Ishikawa (cell line): ENCODE measurements at regions not wholly inside any gene's neighbourhood (a gene's known extent, or its start where the extent isn't known, plus 50 kb on each side); places are given as distances from the start of the nearest gene placed in this dataset.

Experiments
- CEBPB ChIP-seq: IDR thresholded peaks from 2 replicates; pipeline ENCODE4 v1.6.1; 2012
- CREB1 ChIP-seq: IDR thresholded peaks from 2 replicates; pipeline ENCODE4 v1.6.1; 2012; ENCODE audit warnings: low read depth
- EGR1 ChIP-seq: IDR thresholded peaks from 2 replicates; pipeline ENCODE4 v1.6.1; 2012
- EP300 ChIP-seq: IDR thresholded peaks from 2 replicates; pipeline ENCODE4 v1.6.1; 2012; ENCODE audit warnings: borderline replicate concordance
- FOXM1 ChIP-seq: IDR thresholded peaks from 2 replicates; pipeline ENCODE4 v1.6.1; 2012; ENCODE audit warnings: low read depth, borderline replicate concordance
- MAX ChIP-seq: IDR thresholded peaks from 2 replicates; pipeline ENCODE4 v1.6.1; 2012
- NFIC ChIP-seq: IDR thresholded peaks from 2 replicates; pipeline ENCODE4 v1.6.1; 2012
- REST ChIP-seq: IDR thresholded peaks from 2 replicates; pipeline ENCODE4 v1.6.1; 2012; ENCODE audit warnings: low read depth, mild to moderate bottlenecking
- TCF12 ChIP-seq: IDR thresholded peaks from 2 replicates; pipeline ENCODE4 v1.6.1; 2012; ENCODE audit warnings: low read depth
- TEAD4 ChIP-seq: IDR thresholded peaks from 2 replicates; pipeline ENCODE4 v1.6.1; 2012
- USF1 ChIP-seq: IDR thresholded peaks from 2 replicates; pipeline ENCODE4 v1.6.1; 2012
- YY1 ChIP-seq: IDR thresholded peaks from 2 replicates; pipeline ENCODE4 v1.6.1; 2012; ENCODE audit warnings: low read depth
- ZBTB7A ChIP-seq: IDR thresholded peaks from 2 replicates; pipeline ENCODE4 v1.6.1; 2012; ENCODE audit warnings: low read depth

GRCh38 chrX:92247076-92247475 lies 467.9 kb downstream of the PCDH11X start:
- TF ChIP-seq TEAD4: no peak
- TF ChIP-seq NFIC: no peak
- TF ChIP-seq MAX: no peak
- no peak for TF ChIP-seq TCF12
- no peak for TF ChIP-seq CREB1
- TF ChIP-seq EP300: no peak
- no peak for TF ChIP-seq YY1
- no peak for TF ChIP-seq REST
- TF ChIP-seq ZBTB7A: no peak
- no peak for TF ChIP-seq CEBPB
- no peak for TF ChIP-seq EGR1
- no peak for TF ChIP-seq USF1
- no peak for TF ChIP-seq FOXM1
